GM12878 (cell line): ENCODE measurements at regions not wholly inside any gene's neighbourhood (a gene's known extent, or its start where the extent isn't known, plus 50 kb on each side); places are given as distances from the start of the nearest gene placed in this dataset.

ENCODE experiments used
- BCLAF1 ChIP-seq: fragments of 450-650 bp; IDR thresholded peaks from 2 replicates; pipeline ENCODE4 v1.6.1; 2017; ENCODE audit warnings: antibody characterized with exemption, mild to moderate bottlenecking, moderate library complexity
- CTCF ChIP-seq, 3 experiments: IDR thresholded peaks in 2 of 3; conservative IDR thresholded peaks in 1 of 3; 2 replicates each; pipeline ENCODE4 v1.5.1; 2011; ENCODE audit warnings: low read depth in 3 of 3, low read length in 3 of 3, mild to moderate bottlenecking in 3 of 3, control low read depth in 2 of 3, moderate library complexity in 2 of 3, inconsistent platforms in 1 of 3, mixed read lengths in 1 of 3; ENCODE audit not compliant: control insufficient read depth in 2 of 3, insufficient read depth in 1 of 3; ENCODE audit errors: extremely low read depth in 1 of 3
- MEF2B ChIP-seq: fragments of 450-650 bp; IDR thresholded peaks from 2 replicates; pipeline ENCODE4 v1.6.1; 2018; ENCODE audit warnings: mild to moderate bottlenecking, moderate library complexity; ENCODE audit not compliant: partially characterized antibody, poor library complexity, severe bottlenecking
- MLLT1 ChIP-seq: fragments of 450-650 bp; IDR thresholded peaks from 2 replicates; pipeline ENCODE4 v1.6.1; 2016; ENCODE audit warnings: mild to moderate bottlenecking
- NR2C2 ChIP-seq: IDR thresholded peaks from 2 replicates; pipeline ENCODE4 v1.6.1; 2011; ENCODE audit warnings: borderline replicate concordance, low read depth; ENCODE audit not compliant: control insufficient read depth, insufficient read length
- PAX5 ChIP-seq: IDR thresholded peaks from 2 replicates; pipeline ENCODE4 v1.6.1; 2011; ENCODE audit warnings: low read depth, low read length, borderline replicate concordance
- PBX3 ChIP-seq: IDR thresholded peaks from 2 replicates; pipeline ENCODE4 v1.6.1; 2011; ENCODE audit warnings: mild to moderate bottlenecking, low read depth, low read length, moderate library complexity; ENCODE audit not compliant: insufficient replicate concordance
- POLR2A ChIP-seq: IDR thresholded peaks from 2 replicates; pipeline ENCODE4 v1.6.1; 2011; ENCODE audit warnings: low read depth, mild to moderate bottlenecking, low read length
- PRDM15 ChIP-seq: fragments of 450-650 bp; formaldehyde crosslinking; IDR thresholded peaks from 2 replicates; pipeline ENCODE4 v1.4.0; 2020; ENCODE audit warnings: mild to moderate bottlenecking, moderate library complexity
- RAD21 ChIP-seq: IDR thresholded peaks from 2 replicates; pipeline ENCODE4 v1.6.1; 2011; ENCODE audit warnings: mild to moderate bottlenecking, low read depth, low read length, moderate library complexity; ENCODE audit not compliant: insufficient read depth
- RELA ChIP-seq: fragments of 450-650 bp; IDR thresholded peaks from 2 replicates; pipeline ENCODE4 v1.8.0; 2014; ENCODE audit warnings: borderline replicate concordance; ENCODE audit not compliant: partially characterized antibody
- SRF ChIP-seq, 2 experiments: IDR thresholded peaks; 2 replicates each; pipeline ENCODE4 v1.6.1; 2011; ENCODE audit warnings: low read depth in 2 of 2, low read length in 2 of 2, mild to moderate bottlenecking in 1 of 2, moderate library complexity in 1 of 2
- YY1 ChIP-seq: IDR thresholded peaks from 2 replicates; pipeline ENCODE4 v1.6.1; 2011; ENCODE audit warnings: low read depth, mild to moderate bottlenecking, low read length

- no peak for TF ChIP-seq PBX3
- TF ChIP-seq POLR2A, result no peak
- no peak for TF ChIP-seq CTCF (IDR thresholded peaks at IDR 0.05 in 2 of 3, conservative IDR thresholded peaks at IDR 0.05 in 1 of 3; ENCODE audit: control insufficient read depth in 2 of 3, extremely low read depth in 1 of 3, insufficient read depth in 1 of 3, low read depth in 3 of 3, low read length in 3 of 3)
- TF ChIP-seq SRF (IDR thresholded peaks at IDR 0.05; ENCODE audit: low read depth in 2 of 2, low read length in 2 of 2), result no peak
- no peak for TF ChIP-seq PAX5
- no peak for TF ChIP-seq YY1
- no peak for TF ChIP-seq MLLT1
- TF ChIP-seq NR2C2, result no peak
- no peak for TF ChIP-seq PRDM15
- no peak for TF ChIP-seq RAD21
- no peak for TF ChIP-seq MEF2B
- no peak for TF ChIP-seq RELA
- no peak for TF ChIP-seq BCLAF1
These were observed 82.0 kb upstream of the TBL1XR1 start (continued) for GRCh38 chr3:177279118-177279815.
